Kidney (tissue), 10 donors: ENCODE measurements at regions not wholly inside any gene's neighbourhood (a gene's known extent, or its start where the extent isn't known, plus 50 kb on each side); places are given as distances from the start of the nearest gene placed in this dataset.
"Not testable (repeated sequence)": the region's sequence is repeated elsewhere in the genome, so short reads cannot be mapped to it uniquely, and the experiment has no call there.

ENCODE experiments used
- DNase-seq, 5 donors: peaks; one replicate each; pipeline ENCODE4 v3.0.0-alpha.2; 2013 to 2020
- FAIRE-seq: peaks from 2 replicates; lab custom pipeline; 2012; peaks lifted over from hg19 to GRCh38; lab: Jason Lieb, UNC
- H3K27ac ChIP-seq, 2 donors: one replicate each; pipeline ENCODE4 v1.7.0; 2013; ENCODE audit warnings: low read depth in 2 of 2, low read length in 2 of 2, inconsistent platforms in 1 of 2
- H3K27me3 ChIP-seq: one replicate; pipeline ENCODE4 v1.7.1; 2013; ENCODE audit warnings: low read length, inconsistent platforms; ENCODE audit not compliant: control insufficient read depth, insufficient read depth
- H3K36me3 ChIP-seq, 3 donors: one replicate each; pipeline versions ENCODE4 v1.7.0 to v1.7.1; 2013; ENCODE audit warnings: low read length in 3 of 3, control low read depth in 1 of 3, inconsistent platforms in 1 of 3; ENCODE audit not compliant: insufficient read depth in 3 of 3, control insufficient read depth in 2 of 3
- H3K4me1 ChIP-seq, 3 donors: one replicate each; pipeline versions ENCODE4 v1.7.0 to v1.7.1; 2013; ENCODE audit warnings: low read length in 3 of 3, inconsistent platforms in 1 of 3, low read depth in 1 of 3; ENCODE audit not compliant: control insufficient read depth in 2 of 3, insufficient read depth in 2 of 3
- H3K4me3 ChIP-seq, 3 donors: one replicate each; pipeline versions ENCODE4 v1.7.0 to v1.8.1; 2013; ENCODE audit warnings: low read length in 3 of 3, control low read depth in 1 of 3, inconsistent platforms in 1 of 3
- H3K9ac ChIP-seq, 3 donors: one replicate each; pipeline versions ENCODE4 v1.7.0 to v1.7.1; 2013; ENCODE audit warnings: low read length in 3 of 3, control low read depth in 1 of 3, inconsistent platforms in 1 of 3
- H3K9me3 ChIP-seq, 3 donors: one replicate each; pipeline versions ENCODE4 v1.7.0 to v1.7.1; 2013; ENCODE audit warnings: low read length in 3 of 3, control low read depth in 1 of 3, inconsistent platforms in 1 of 3; ENCODE audit not compliant: control insufficient read depth in 2 of 3, insufficient read depth in 1 of 3
- intact Hi-C: fragments of 100-400 bp; cut with DNase I; formaldehyde crosslinking; loops from one replicate; pipeline ENCODE4 v1.11.1; 2022
- donor health status: control.
- donor health status: control.
- donor health status: DM: yes; HTN: yes; CAD: no.
- donor health status: Normal renal cell carcinoma (clear cell type).

- H3K9me3 ChIP-seq, H3K36me3 ChIP-seq, H3K4me3 ChIP-seq, H3K27me3 ChIP-seq, H3K9ac ChIP-seq, intact Hi-C loops, H3K27ac ChIP-seq, H3K4me1 ChIP-seq, FAIRE-seq, DNase-seq: not testable (repeated sequence)
Observed at GRCh38 chrY:17611256-17611655, 268.8 kb downstream of the CDY2B start.

GRCh38 chrY:17610649-17611048 lies 269.4 kb downstream of the CDY2B start:
- H3K27me3 ChIP-seq, H3K4me3 ChIP-seq, DNase-seq, H3K9me3 ChIP-seq, H3K36me3 ChIP-seq, intact Hi-C loops, H3K27ac ChIP-seq, H3K4me1 ChIP-seq, H3K9ac ChIP-seq, FAIRE-seq: not testable (repeated sequence)

GRCh38 chrY:17607150-17607549 lies 272.9 kb downstream of the CDY2B start:
- intact Hi-C loops, H3K36me3 ChIP-seq, H3K9ac ChIP-seq, H3K27ac ChIP-seq, H3K4me3 ChIP-seq, FAIRE-seq, H3K9me3 ChIP-seq, H3K27me3 ChIP-seq, H3K4me1 ChIP-seq, DNase-seq: not testable (repeated sequence)

GRCh38 chrY:17599263-17599662 lies 280.8 kb downstream of the CDY2B start:
- intact Hi-C loops, H3K9me3 ChIP-seq, H3K36me3 ChIP-seq: not testable (repeated sequence)

GRCh38 chrY:17593748-17594147 lies 286.3 kb downstream of the CDY2B start:
- intact Hi-C loops, H3K4me3 ChIP-seq, DNase-seq: not testable (repeated sequence)

More at GRCh38 chrY:17599263-17599662, 280.8 kb downstream of the CDY2B start:
- not testable (repeated sequence) for DNase-seq, H3K4me1 ChIP-seq, H3K27ac ChIP-seq, H3K4me3 ChIP-seq, FAIRE-seq, H3K27me3 ChIP-seq, H3K9ac ChIP-seq

GRCh38 chrY:17579956-17580519 lies 300.0 kb downstream of the CDY2B start:
- H3K9ac ChIP-seq, H3K27me3 ChIP-seq, intact Hi-C loops, H3K9me3 ChIP-seq, H3K27ac ChIP-seq, H3K4me3 ChIP-seq, H3K36me3 ChIP-seq, FAIRE-seq, DNase-seq, H3K4me1 ChIP-seq: not testable (repeated sequence)

More at GRCh38 chrY:17593748-17594147, 286.3 kb downstream of the CDY2B start:
- not testable (repeated sequence) for FAIRE-seq, H3K9ac ChIP-seq, H3K36me3 ChIP-seq, H3K9me3 ChIP-seq, H3K27me3 ChIP-seq, H3K4me1 ChIP-seq, H3K27ac ChIP-seq

GRCh38 chrY:17579131-17579955 lies 300.7 kb downstream of the CDY2B start:
- FAIRE-seq, DNase-seq, H3K27ac ChIP-seq, H3K27me3 ChIP-seq, H3K36me3 ChIP-seq, H3K9ac ChIP-seq, H3K4me3 ChIP-seq, H3K9me3 ChIP-seq, H3K4me1 ChIP-seq, intact Hi-C loops: not testable (repeated sequence)

- H3K27me3 ChIP-seq, H3K9me3 ChIP-seq, H3K4me3 ChIP-seq, intact Hi-C loops, H3K9ac ChIP-seq, H3K27ac ChIP-seq, DNase-seq, FAIRE-seq, H3K4me1 ChIP-seq, H3K36me3 ChIP-seq: not testable (repeated sequence)
Observed at GRCh38 chrY:17563114-17563513, 316.9 kb downstream of the CDY2B start.
